Stimulated activated CD8-positive, alpha-beta memory T cell treated with anti-CD3 and anti-CD28 coated beads, Interleukin-15, amount 100 ng/mL, for 4 hours (primary cell): ENCODE measurements at regions not wholly inside any gene's neighbourhood (a gene's known extent, or its start where the extent isn't known, plus 50 kb on each side); places are given as distances from the start of the nearest gene placed in this dataset.

Source experiments
- DNase-seq, 2 donors: peaks; one replicate each; pipeline ENCODE4 v3.0.0-alpha.2; 2020; ENCODE audit warnings: low read depth in 2 of 2

GRCh38 chr2:221323513-221323912 lies 248.6 kb downstream of the EPHA4 start:
- DNase-seq = no peak

GRCh38 chr2:221330436-221330835 lies 241.7 kb downstream of the EPHA4 start:
- no peak for DNase-seq

GRCh38 chr2:221334481-221335218 lies 237.5 kb downstream of the EPHA4 start:
- DNase-seq = no peak

- no peak for DNase-seq
Measured at GRCh38 chr2:221335219-221335752, 236.8 kb downstream of the EPHA4 start.

- no peak for DNase-seq
Measured at GRCh38 chr2:221336967-221337366, 235.1 kb downstream of the EPHA4 start.

GRCh38 chr2:221337957-221338685 lies 234.0 kb downstream of the EPHA4 start:
- no peak for DNase-seq

GRCh38 chr2:221342388-221342787 lies 229.7 kb downstream of the EPHA4 start:
- DNase-seq = no peak

GRCh38 chr2:221343524-221343923 lies 228.6 kb downstream of the EPHA4 start:
- no peak for DNase-seq

- no peak for DNase-seq
Measured at GRCh38 chr2:221345516-221345915, 226.6 kb downstream of the EPHA4 start.

- no peak for DNase-seq
Measured at GRCh38 chr2:221346411-221346810, 225.7 kb downstream of the EPHA4 start.

- no peak for DNase-seq
Measured at GRCh38 chr2:221347471-221347870, 224.6 kb downstream of the EPHA4 start.

GRCh38 chr2:221350616-221351015 lies 221.5 kb downstream of the EPHA4 start:
- no peak for DNase-seq

GRCh38 chr2:221353201-221353600 lies 218.9 kb downstream of the EPHA4 start:
- no peak for DNase-seq

- DNase-seq = no peak
Measured at GRCh38 chr2:221360312-221360711, 211.8 kb downstream of the EPHA4 start.

GRCh38 chr2:221360742-221361141 lies 211.4 kb downstream of the EPHA4 start:
- no peak for DNase-seq

- DNase-seq = no peak
Measured at GRCh38 chr2:221361633-221362032, 210.5 kb downstream of the EPHA4 start.

GRCh38 chr2:221364672-221365071 lies 207.4 kb downstream of the EPHA4 start:
- DNase-seq = no peak
